Colon (tissue), 2 donors: ENCODE measurements at regions not wholly inside any gene's neighbourhood (a gene's known extent, or its start where the extent isn't known, plus 50 kb on each side); places are given as distances from the start of the nearest gene placed in this dataset.
"Not testable (repeated sequence)": the region's sequence is repeated elsewhere in the genome, so short reads cannot be mapped to it uniquely, and the experiment has no call there.

Source experiments
- FAIRE-seq: peaks from 2 replicates; lab custom pipeline; 2012; peaks lifted over from hg19 to GRCh38; lab: Jason Lieb, UNC
- donor health status: control.
- donor health status: control.

GRCh38 chr6:8655670-8656454 is 220.5 kb upstream of the SLC35B3 start:
- no peak for FAIRE-seq

GRCh38 chr6:8652710-8653109 is 217.4 kb upstream of the SLC35B3 start:
- FAIRE-seq: no peak

GRCh38 chr6:8651998-8652397 is 216.7 kb upstream of the SLC35B3 start:
- FAIRE-seq: no peak

GRCh38 chr6:8645212-8645611 is 209.9 kb upstream of the SLC35B3 start:
- FAIRE-seq: no peak

GRCh38 chr6:8644306-8644705 is 209.0 kb upstream of the SLC35B3 start:
- FAIRE-seq: no peak

GRCh38 chr6:8642854-8643253 is 207.5 kb upstream of the SLC35B3 start:
- FAIRE-seq: no peak

- FAIRE-seq: no peak
Observed at GRCh38 chr6:8642131-8642530, 206.8 kb upstream of the SLC35B3 start.

GRCh38 chr6:8639928-8640649 is 204.7 kb upstream of the SLC35B3 start:
- no peak for FAIRE-seq

GRCh38 chr6:8637896-8638597 is 202.7 kb upstream of the SLC35B3 start:
- FAIRE-seq: no peak

- no peak for FAIRE-seq
Observed at GRCh38 chr6:8633762-8634161, 198.4 kb upstream of the SLC35B3 start.

GRCh38 chr6:8628736-8629135 is 193.4 kb upstream of the SLC35B3 start:
- FAIRE-seq: no peak

- no peak for FAIRE-seq
Observed at GRCh38 chr6:8628063-8628462, 192.7 kb upstream of the SLC35B3 start.

- FAIRE-seq: no peak
Observed at GRCh38 chr6:8627085-8627861, 191.9 kb upstream of the SLC35B3 start.

- no peak for FAIRE-seq
Observed at GRCh38 chr6:8624665-8625064, 189.3 kb upstream of the SLC35B3 start.

GRCh38 chr6:8623441-8623840 is 188.1 kb upstream of the SLC35B3 start:
- FAIRE-seq: no peak

- FAIRE-seq: no peak
Observed at GRCh38 chr6:8619853-8620252, 184.5 kb upstream of the SLC35B3 start.

- not testable (repeated sequence) for FAIRE-seq
Observed at GRCh38 chr6:8619408-8619807, 184.1 kb upstream of the SLC35B3 start.

GRCh38 chr6:8608737-8609136 is 173.4 kb upstream of the SLC35B3 start:
- FAIRE-seq: no peak

- no peak for FAIRE-seq
Observed at GRCh38 chr6:8589941-8590729, 154.8 kb upstream of the SLC35B3 start.

GRCh38 chr6:8588176-8588575 is 152.8 kb upstream of the SLC35B3 start:
- no peak for FAIRE-seq

- FAIRE-seq: no peak
Observed at GRCh38 chr6:8583291-8583690, 147.9 kb upstream of the SLC35B3 start.
